GM21360 (cell line): ENCODE measurements at regions not wholly inside any gene's neighbourhood (a gene's known extent, or its start where the extent isn't known, plus 50 kb on each side); places are given as distances from the start of the nearest gene placed in this dataset.

ENCODE experiments used
- ATAC-seq: cut with Tn5 transposase; IDR thresholded peaks from one replicate; pipeline ENCODE4 v1.9.1; 2021; ENCODE audit warnings: mild to moderate bottlenecking, moderate library complexity; ENCODE audit not compliant: unreplicated experiment

- no peak for ATAC-seq
Observed at GRCh38 chr10:8462565-8462964, 408.1 kb downstream of the GATA3 start.

DNA sequence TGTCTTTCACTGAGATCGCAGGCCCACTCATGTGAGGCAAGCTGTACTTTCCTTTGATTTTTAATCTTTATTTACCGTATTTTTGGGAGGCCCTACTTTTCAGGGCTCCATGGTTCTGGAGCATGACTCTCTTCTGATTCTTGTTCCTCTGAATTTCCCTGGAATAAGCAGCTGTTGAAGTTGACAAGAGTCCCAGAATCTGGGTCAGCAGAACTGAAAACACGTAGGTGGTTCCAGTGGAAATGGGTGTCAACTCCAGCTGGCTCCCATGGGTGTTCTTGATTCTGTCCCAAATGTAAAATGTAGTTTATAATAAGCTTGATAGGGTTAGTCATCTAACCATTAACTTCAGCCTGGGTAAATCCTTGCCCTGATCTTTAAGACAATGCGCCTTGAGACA is 409.4 kb downstream of the GATA3 start:
- ATAC-seq: no peak

DNA sequence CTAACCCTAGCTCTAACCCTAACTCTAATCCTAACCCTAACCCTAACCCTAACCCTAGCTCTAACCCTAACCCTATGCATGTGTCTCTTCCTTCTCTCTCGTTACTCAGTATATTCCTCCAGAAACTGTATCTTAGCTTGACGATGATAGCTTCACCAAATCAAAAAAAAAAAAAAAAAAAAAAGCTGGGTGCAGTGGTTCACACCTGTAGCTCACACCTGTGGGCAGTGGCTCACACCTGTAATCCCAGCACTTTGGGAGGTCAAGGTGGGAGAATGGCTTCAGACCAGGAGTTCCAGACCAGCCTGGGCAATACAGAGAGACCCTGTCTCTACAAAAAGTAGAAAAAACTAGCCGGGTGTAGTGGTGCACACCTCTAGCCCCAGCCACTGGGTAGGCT is 414.0 kb downstream of the GATA3 start:
- ATAC-seq: no peak

DNA sequence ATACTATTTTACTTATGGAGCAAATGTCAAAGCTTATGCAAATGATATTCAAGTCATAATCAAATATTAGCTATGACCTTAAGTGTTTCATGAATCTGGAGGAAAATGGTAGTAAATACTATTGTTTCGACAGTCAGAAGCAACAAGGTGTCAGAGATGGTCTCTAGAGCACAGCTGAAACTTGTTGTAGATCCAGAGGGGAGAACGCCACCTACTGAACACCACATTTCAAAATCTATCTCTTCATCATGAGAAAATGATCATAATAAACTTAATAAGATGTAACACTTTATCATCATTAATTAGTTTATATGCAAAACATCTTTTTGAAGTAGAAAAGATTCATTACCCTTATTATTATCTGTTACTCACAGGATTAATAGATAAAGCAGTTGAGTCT is 418.7 kb downstream of the GATA3 start:
- no peak for ATAC-seq

DNA sequence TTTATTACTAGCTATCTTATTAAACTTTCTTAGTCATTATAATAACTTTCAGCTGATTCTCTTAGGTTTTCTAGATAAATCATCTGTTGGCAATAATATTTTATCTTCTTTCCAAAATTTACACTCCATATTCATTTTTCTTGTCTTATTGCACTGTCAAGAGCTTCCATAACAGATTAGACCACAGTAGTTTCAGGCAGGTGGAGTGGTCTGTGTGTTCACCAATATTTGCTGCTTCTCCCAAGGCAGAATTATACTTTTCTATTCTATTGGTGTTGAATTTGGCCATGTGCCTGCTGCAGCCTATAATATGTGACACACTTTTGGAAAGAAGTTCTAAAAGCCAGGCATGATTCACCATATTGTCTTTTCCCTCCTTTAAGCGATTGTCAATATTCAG is 422.8 kb downstream of the GATA3 start:
- ATAC-seq: no peak

DNA sequence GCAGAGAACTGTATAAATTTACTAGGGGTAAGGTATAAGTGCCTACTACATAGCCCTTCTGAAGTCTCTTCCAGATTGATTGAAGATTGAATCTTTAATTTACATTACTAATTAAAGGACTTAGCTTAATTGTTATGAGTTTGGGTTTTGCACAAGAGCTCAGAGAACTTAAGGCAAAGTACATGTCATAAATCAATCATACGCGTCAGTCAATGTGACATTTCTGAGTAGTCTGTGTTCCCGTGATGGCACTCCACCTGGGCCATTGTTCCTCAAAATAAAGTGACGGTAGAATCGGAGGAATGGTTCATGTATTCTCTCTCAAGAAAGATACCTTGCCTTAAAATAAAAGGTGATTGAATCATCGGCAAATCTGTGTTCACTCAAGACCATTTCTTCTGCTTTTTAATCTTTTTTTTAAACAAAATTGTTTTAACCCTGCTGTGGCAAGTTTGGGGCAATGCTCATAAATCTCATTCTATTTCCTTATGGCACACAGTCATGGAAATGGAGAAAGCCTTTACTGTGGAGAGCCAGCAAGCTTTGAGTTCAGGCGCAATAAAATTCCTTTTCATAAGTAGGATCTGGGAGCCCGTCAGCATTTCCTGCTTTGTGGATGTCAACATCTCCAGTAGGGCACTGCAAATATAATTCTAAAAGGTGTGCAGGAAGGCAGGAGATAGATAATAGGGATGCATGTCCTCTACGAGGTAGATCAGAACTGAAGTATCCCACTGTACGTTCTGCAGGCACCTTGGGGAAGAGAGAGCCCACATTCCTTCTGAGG is 427.4 kb downstream of the GATA3 start:
- ATAC-seq: no peak

- ATAC-seq: no peak
Observed at GRCh38 chr10:8485032-8485431, 430.5 kb downstream of the GATA3 start.

DNA sequence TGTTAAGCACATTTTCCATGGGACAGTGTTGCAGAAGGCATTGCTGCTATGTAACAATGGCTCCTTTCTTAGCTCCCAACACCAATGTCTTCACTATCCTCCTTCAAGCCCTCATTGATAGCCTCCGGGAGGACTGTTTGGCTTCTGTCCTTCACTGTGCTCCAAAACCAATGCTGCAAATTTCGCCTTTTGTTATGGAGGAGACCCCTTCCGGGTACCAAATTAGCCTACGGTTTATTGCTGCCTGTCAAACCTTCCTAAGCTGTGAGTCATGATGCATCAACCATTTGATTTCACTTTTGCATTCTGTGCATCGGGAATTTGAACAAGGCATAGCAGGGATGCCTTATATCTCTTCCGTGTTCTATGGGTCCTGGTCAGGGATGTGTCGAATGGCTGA is 432.9 kb downstream of the GATA3 start:
- ATAC-seq: no peak

- no peak for ATAC-seq
Observed at GRCh38 chr10:8489232-8489631, 434.7 kb downstream of the GATA3 start.

- ATAC-seq: no peak
Observed at GRCh38 chr10:8489823-8490222, 435.3 kb downstream of the GATA3 start.

- no peak for ATAC-seq
Observed at GRCh38 chr10:8498290-8498689, 443.8 kb downstream of the GATA3 start.

GRCh38 chr10:8498881-8499280 is 444.4 kb downstream of the GATA3 start:
- no peak for ATAC-seq

DNA sequence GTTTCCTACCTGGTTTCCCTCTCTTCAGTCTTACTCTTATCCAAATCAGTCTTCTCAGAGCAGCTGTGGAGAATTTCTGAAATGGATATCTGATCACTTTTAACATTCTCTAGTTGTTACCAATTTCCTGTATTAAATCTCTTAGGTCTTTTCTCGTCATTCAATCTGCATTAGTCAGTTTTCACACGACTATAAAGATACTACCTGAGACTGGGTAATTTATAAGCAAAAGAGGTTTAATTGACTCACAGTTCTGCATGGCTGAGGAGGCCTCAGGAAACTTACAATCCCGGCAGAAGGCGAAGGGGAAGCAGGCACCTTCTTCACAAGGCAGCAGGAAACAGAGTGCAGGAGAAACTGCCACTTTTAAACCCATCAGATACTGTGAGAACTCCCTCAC is 444.8 kb downstream of the GATA3 start:
- no peak for ATAC-seq

DNA sequence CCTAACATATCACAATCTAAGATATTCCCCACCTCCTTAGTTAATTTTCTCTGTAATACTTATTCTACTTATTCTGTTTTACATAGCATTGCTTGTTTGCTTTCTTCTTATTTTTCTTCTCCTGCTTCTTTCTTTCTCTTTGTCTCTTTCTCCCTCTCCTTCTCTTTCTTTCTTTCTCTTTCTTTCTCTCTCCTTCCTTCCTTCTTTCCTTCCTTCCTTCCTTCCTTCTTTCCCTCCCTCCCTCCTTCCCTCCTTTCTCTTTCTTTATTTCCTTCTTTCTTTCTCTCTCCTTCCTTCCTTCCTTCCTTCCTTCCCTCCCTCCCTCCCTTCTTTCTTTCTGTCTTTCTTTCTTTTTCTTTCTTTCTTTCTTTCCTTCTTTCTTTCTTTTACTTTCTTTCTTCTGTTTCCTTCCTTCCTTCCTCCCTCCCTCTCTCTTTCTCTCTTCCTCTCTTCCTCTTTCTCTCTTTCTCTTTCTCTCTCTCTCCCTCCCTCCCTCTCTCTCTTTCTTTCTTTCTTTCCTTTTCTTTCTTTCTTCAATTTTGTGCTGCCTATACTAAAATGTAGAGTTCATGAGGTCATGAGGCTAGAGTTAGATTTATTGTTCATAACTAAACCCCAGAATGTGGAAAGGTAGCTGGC is 445.4 kb downstream of the GATA3 start:
- ATAC-seq: no peak

GRCh38 chr10:8502573-8502972 is 448.1 kb downstream of the GATA3 start:
- no peak for ATAC-seq

DNA sequence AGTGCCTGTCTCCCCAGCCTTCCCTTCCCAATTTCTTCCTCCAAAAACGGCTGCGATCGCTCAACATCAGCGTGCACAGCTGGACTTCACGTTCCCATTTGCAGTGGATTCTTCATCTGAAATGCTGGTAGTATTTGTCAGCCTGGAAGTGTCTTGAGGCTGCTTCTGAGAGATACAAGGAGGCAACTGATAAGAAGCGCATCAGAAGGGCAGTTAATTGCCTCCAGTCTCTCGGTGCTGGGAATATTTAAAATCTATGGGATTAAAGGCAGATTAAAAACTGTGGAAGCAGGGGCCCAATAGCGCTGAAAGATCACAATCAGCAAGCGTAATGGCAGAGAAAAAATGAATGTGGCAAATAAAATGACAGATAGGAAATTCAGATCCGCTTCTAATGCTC is 450.0 kb downstream of the GATA3 start:
- no peak for ATAC-seq

DNA sequence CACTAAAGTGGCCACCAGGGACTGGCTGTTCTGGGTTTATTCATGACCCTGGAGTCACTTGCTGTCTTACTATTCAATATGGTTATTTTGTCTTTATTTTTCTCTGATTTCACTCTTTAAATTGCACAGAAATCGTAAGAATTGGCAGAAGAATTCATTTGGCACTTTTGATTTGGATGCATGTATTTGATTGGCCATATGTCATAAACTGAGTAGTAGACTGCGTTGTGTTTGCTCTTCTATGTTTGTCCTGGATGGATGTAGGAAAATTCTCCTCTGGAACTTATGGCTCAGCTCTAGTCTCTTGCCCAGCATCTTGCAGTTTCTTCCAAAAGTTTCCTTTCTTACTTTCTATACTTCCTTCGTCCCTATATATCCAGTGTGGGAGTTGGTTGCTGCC is 452.7 kb downstream of the GATA3 start:
- ATAC-seq: no peak

DNA sequence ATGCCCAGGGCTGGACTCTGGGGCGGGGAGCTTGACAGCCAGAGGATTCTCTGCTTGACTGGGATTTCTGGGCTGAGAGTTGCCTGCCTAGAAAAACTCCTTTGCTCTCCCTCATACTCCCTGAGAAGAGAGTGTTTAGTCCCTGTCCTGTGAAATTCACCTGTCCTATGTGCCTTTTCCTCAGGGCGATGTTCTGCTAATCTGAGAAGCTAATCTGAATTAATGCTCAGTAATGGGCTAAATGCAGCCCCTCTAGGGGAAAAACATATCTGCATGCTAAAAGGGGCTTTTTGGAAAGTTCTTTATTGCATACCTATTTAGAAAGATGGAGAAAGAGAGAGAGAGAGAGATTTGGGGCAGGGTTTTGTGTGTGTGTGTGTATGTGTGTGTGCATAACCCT is 454.4 kb downstream of the GATA3 start:
- ATAC-seq: no peak

DNA sequence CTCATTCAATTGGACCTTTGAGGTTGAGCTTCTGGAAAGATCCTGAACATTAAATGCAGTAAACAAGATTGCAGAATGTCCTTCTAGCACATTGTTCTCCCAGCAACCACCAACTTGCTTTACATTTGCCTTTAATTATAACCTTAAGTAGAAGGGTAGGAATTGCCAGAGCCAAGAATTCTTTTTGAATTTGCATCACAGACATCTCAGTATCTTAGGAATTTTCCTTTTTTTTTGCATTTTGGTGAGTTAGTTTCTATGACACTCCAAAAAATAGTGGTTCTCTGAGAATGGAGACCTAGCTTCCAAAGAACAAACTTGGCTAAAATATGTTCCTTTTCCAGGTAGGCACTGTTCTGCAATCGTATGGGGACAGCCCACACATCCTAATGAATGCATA is 456.0 kb downstream of the GATA3 start:
- no peak for ATAC-seq

- no peak for ATAC-seq
Observed at GRCh38 chr10:8511026-8511425, 456.5 kb downstream of the GATA3 start.

DNA sequence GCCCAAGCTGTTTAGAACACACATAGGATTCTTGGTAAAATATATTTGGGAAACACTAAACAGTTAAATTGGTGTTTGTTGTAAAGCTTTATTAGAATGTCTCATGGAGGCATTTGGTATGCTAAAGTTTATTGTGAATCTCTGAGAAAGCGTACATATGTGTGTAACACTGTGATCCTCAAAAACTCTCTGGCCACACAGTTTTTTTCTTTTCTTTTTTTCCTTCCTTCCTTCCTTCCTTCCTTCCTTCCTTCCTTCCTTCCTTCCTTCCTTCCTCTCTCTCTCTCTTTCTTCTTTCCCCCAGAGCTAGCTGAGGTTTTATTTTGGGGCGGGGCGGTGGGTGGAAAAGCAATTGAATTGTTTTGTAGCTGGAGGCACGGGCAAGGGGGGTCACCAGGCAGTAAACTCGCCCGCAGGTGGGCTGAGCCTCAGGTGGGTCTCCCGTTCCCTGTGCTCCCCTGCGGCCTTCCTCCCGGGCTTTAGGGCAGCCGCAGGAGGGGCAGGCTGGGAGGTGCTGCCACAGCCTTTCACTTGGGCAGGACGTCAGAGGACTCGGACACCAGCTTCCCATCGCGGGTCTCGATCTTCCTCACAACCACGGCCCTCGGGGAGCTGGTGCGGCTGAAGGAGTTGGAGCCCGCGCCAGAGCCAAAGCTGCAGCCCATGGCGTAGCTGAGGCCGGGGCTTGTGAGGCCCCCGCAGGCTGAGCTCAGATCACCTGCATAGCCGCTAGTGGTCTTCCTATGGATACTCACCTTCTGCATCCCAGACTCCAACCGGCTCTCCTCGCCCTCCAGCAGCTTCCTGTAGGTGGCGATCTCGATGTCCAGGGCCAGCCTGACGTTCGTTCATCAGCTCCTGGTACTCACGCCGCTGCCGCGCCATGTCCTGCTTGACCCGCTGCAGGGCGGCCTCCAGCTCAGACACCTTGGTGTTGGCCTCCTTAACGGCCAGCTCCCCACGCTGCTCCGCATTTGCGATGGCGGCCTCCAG is 459.0 kb downstream of the GATA3 start:
- ATAC-seq: no peak

- ATAC-seq: no peak
Observed at GRCh38 chr10:8520382-8520781, 465.9 kb downstream of the GATA3 start.
